OCI-LY3 (cell line): ENCODE measurements at regions not wholly inside any gene's neighbourhood (a gene's known extent, or its start where the extent isn't known, plus 50 kb on each side); places are given as distances from the start of the nearest gene placed in this dataset.

ENCODE experiments used
- H2AFZ ChIP-seq: fragments of 200-600, 300-600 bp; shearing (Covaris generic); 2 replicates; pipeline ENCODE4 v1.6.0; 2014; ENCODE audit warnings: antibody characterized with exemption, low read depth, low read length
- H3K27ac ChIP-seq: fragments of 200-600, 300-600 bp; sonication (generic); 2 replicates; pipeline ENCODE4 v1.5.1; 2014; ENCODE audit warnings: mild to moderate bottlenecking, low read length, moderate library complexity, mixed read lengths
- H3K27me3 ChIP-seq: fragments of 200-600, 300-600 bp; sonication (generic); 2 replicates; pipeline ENCODE4 v1.6.1; 2014; ENCODE audit warnings: low read depth, low read length, mixed read lengths
- H3K36me3 ChIP-seq: fragments of 200-600, 300-600 bp; sonication (generic); replicated peaks from 2 replicates; pipeline ENCODE3; 2014; ENCODE audit warnings: low read depth, low read length, mixed read lengths
- H3K4me1 ChIP-seq: fragments of 300-600, 200-600 bp; sonication (generic); 2 replicates; pipeline ENCODE4 v1.6.1; 2014; ENCODE audit warnings: low read length, mixed read lengths
- H3K4me2 ChIP-seq: fragments of 200-600, 300-600 bp; sonication (generic); 2 replicates; pipeline ENCODE4 v1.6.1; 2014; ENCODE audit warnings: low read length, mixed read lengths
- H3K4me3 ChIP-seq: fragments of 300-600, 200-600 bp; sonication (generic); 2 replicates; pipeline ENCODE4 v1.5.1; 2014; ENCODE audit warnings: antibody characterized with exemption, mild to moderate bottlenecking, low read length, moderate library complexity
- H3K79me2 ChIP-seq: fragments of 300-600, 200-600 bp; shearing (Covaris generic); 2 replicates; pipeline ENCODE4 v1.6.1; 2014; ENCODE audit warnings: mild to moderate bottlenecking, low read length, mixed read lengths
- H3K9ac ChIP-seq: fragments of 300-600, 200-600 bp; shearing (Covaris generic); 2 replicates; pipeline ENCODE4 v1.6.0; 2014; ENCODE audit warnings: mild to moderate bottlenecking, low read length, moderate library complexity
- H3K9me3 ChIP-seq: fragments of 200-600, 300-600 bp; shearing (Covaris generic); 2 replicates; pipeline ENCODE4 v1.6.1; 2014; ENCODE audit warnings: low read length, mixed read lengths; ENCODE audit not compliant: insufficient read depth
- H4K20me1 ChIP-seq: fragments of 200-600, 300-600 bp; sonication (generic); 2 replicates; pipeline ENCODE4 v1.6.1; 2016; ENCODE audit warnings: low read length, mixed read lengths; ENCODE audit not compliant: insufficient read depth
- EZH2phosphoT487 ChIP-seq: fragments of 200-600 bp; shearing (Covaris generic); IDR thresholded peaks from 2 replicates; pipeline ENCODE4 v1.6.1; 2018; ENCODE audit warnings: antibody characterized with exemption, mixed run types, low read depth
- TF ChIP-seq, protein P1 (sequence below): fragments of 200-600, 300-600 bp; sonication (generic); IDR thresholded peaks from 2 replicates; pipeline ENCODE4 v1.5.1; 2014; ENCODE audit warnings: antibody characterized with exemption, low read length, low read depth

DNA sequence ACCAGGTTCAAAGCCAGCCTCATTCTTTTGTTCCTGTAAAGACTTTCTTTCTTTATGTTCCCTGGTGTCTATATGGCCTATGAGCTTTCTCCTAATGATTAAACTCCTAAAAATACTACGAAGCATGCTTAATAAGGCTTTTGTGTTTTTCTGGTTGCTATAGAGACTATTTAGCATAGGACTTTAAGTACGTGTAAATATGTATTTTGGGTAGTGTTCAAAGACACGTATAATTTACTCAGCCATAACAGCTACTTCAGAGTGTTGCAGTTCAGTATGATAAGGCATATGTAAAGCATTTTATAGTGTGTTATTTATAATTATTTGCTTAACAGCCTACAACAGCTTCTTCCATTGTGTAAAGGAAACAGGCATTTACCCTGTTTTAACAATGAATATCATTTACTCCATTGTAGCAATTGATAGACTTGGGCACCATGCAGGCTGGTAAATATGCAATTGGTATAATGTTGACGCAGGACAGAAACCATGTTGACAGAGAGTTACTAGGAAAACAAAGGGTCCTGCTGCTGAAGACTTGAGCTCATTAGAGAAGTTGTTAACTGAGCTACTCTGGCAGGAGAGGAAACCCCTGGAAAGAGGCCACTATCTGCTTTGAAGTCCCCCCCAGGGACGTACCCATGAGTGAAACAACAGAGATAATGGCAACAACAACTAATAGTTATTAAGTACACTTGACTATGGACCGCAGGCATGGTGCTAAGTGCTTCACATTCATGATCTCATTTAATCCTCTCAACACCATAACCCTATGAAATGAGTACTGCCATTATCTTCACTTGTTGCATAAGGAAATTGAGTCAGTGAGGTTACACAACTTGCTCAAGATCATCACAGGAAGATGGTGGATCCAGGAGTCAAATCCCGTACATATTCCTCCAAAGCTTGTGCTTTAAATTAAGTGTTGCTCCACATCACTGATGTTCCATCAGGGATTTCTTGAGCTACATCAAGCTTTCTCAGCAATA, 342.2 kb upstream of the DYNLRB2 start:
- H3K27ac ChIP-seq: no peak overlapping the region
- H3K4me3 ChIP-seq: no peak overlapping the region
- no peak overlapping the region for H3K4me2 ChIP-seq
- H2AFZ ChIP-seq: no peak overlapping the region
- no peaks in the 10 kb centered on the region; the same call in 1 of the 2 replicates for H3K27me3 ChIP-seq
- TF ChIP-seq, protein P1, sequence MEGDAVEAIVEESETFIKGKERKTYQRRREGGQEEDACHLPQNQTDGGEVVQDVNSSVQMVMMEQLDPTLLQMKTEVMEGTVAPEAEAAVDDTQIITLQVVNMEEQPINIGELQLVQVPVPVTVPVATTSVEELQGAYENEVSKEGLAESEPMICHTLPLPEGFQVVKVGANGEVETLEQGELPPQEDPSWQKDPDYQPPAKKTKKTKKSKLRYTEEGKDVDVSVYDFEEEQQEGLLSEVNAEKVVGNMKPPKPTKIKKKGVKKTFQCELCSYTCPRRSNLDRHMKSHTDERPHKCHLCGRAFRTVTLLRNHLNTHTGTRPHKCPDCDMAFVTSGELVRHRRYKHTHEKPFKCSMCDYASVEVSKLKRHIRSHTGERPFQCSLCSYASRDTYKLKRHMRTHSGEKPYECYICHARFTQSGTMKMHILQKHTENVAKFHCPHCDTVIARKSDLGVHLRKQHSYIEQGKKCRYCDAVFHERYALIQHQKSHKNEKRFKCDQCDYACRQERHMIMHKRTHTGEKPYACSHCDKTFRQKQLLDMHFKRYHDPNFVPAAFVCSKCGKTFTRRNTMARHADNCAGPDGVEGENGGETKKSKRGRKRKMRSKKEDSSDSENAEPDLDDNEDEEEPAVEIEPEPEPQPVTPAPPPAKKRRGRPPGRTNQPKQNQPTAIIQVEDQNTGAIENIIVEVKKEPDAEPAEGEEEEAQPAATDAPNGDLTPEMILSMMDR: no peak
- TF ChIP-seq EZH2phosphoT487: no peak
- no peaks in the 10 kb centered on the region for H3K4me1 ChIP-seq
- H3K79me2 ChIP-seq: no peaks in the 10 kb centered on the region
- H3K9me3 ChIP-seq: no peaks in the 10 kb centered on the region
- H4K20me1 ChIP-seq: no peaks in the 10 kb centered on the region
- no peaks in the 10 kb centered on the region for H3K36me3 ChIP-seq
- no peak overlapping the region for H3K9ac ChIP-seq

DNA sequence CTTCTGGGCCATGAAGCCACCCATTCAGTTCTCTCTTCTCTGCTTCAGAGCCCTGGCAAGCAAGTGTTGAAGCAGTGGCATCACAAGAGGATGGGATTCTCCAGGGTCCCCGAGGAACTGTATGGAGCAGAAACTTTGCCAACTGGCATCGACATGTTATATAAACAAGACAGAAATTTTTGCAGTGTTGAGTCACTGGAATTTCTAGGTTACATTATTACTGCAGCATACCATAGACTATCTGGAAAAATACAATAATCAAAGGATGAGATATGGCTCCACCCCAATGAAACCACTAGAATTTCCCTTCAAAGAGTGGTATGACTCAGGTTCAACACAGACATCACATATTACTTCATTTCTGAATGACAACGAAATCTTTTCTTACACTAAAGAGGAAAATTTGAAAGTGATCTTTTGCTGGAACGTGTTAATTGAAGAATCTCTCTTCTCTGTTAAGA, 343.0 kb upstream of the DYNLRB2 start:
- no peak for TF ChIP-seq EZH2phosphoT487
- TF ChIP-seq, protein P1: no peak
- no peaks in the 10 kb centered on the region for H4K20me1 ChIP-seq
- H3K79me2 ChIP-seq: no peaks in the 10 kb centered on the region
- no peak overlapping the region for H3K27ac ChIP-seq
- no peak overlapping the region for H3K4me3 ChIP-seq
- H3K4me1 ChIP-seq: no peaks in the 10 kb centered on the region
- H2AFZ ChIP-seq: no peak overlapping the region
- H3K36me3 ChIP-seq: no peaks in the 10 kb centered on the region
- H3K9ac ChIP-seq: no peak overlapping the region
- no peaks in the 10 kb centered on the region for H3K27me3 ChIP-seq
- no peaks in the 10 kb centered on the region for H3K9me3 ChIP-seq
- no peak overlapping the region for H3K4me2 ChIP-seq

DNA sequence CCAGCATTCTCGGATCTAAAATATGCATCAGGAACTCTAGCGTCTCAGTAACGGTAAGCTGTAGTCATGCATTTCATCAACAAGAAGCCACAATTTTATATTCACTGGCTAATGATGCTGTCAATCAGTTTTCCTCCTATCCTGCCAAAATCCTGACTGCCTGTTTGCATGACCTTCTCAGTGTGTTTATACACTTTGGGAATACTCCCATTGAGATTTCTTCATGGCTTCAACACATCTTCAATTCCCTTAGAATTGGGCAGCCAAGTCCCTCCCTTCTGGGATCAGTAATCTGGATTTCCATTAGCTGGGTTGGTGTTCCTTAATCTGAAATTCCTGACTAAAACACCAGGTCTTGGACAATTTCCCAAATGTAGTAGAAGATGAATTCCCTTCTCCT, 348.9 kb upstream of the DYNLRB2 start:
- Histone ChIP-seq H3K4me1 (no peaks in the 10 kb centered on the region), H4K20me1 (no peaks in the 10 kb centered on the region), H3K36me3 (no peaks in the 10 kb centered on the region), H3K9me3 (no peaks in the 10 kb centered on the region), H3K4me2 (no peak overlapping the region), H3K27ac (no peak overlapping the region), H3K79me2 (no peaks in the 10 kb centered on the region), H3K4me3 (no peak overlapping the region), H2AFZ (no peak overlapping the region), H3K27me3 (no peaks in the 10 kb centered on the region; the same call in 1 of the 2 replicates), H3K9ac (no peak overlapping the region)
- no peak for TF ChIP-seq EZH2phosphoT487
- TF ChIP-seq, protein P1: no peak

DNA sequence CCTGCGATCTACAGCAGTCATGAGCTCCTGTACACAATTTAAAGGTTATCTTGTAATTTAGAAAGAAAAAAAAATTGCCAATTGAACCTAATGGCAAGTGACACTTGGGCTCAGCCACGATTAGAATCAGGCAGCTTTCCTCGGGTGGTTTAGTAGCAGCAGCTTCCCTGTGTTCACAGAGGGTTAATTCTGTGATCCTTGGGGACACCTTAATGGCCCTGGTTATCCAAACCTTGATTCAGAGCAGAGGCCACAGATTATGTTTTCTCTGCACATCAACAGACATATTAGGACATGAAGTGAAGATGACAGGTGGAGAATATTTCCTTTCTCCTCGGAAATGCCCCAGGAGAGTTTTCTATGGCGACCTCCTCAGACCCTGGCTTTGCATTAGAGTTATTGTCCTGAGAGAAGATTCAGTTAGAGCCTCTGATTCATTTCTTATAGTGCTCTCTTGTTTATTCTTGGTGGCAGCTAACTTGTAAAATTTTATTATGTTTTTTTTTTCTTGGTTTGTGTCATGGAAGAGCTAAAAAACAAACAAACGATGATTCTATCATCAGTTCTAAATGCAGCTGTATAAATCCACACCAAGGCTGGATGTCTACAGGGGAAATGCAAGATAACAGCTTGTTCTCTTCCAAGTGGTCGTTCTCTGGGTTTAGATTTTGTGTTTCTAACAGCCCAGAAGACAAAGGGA, 351.2 kb upstream of the DYNLRB2 start:
- H3K79me2 ChIP-seq: no peaks in the 10 kb centered on the region
- no peak overlapping the region for H3K4me2 ChIP-seq
- H3K27ac ChIP-seq: no peak overlapping the region
- H3K9ac ChIP-seq: no peak overlapping the region
- H3K36me3 ChIP-seq: no peaks in the 10 kb centered on the region
- H2AFZ ChIP-seq: no peak overlapping the region
- no peaks in the 10 kb centered on the region for H3K9me3 ChIP-seq
- no peak for TF ChIP-seq EZH2phosphoT487
- TF ChIP-seq, protein P1: no peak
- no peaks in the 10 kb centered on the region for H4K20me1 ChIP-seq
- no peak overlapping the region for H3K4me3 ChIP-seq
- H3K27me3 ChIP-seq: no peaks in the 10 kb centered on the region; the same call in 1 of the 2 replicates
- H3K4me1 ChIP-seq: no peaks in the 10 kb centered on the region
